Ovary (tissue), 7 donors: ENCODE measurements at regions not wholly inside any gene's neighbourhood (a gene's known extent, or its start where the extent isn't known, plus 50 kb on each side); places are given as distances from the start of the nearest gene placed in this dataset.

Experiments used
- DNase-seq, 5 donors: peaks; one replicate each; pipeline ENCODE4 v3.0.0-alpha.2; 2019 to 2020
- H3K27ac ChIP-seq, 2 donors: fragments of 200-600 bp; one replicate each; pipeline versions ENCODE4 v1.5.1 to v1.8.0; 2019 to 2022
- H3K27me3 ChIP-seq: fragments of 200-600 bp; one replicate; pipeline ENCODE4 v1.8.0; 2022
- H3K36me3 ChIP-seq: fragments of 200-600 bp; sonication (generic); one replicate; pipeline ENCODE4 v1.5.1; 2019
- H3K4me1 ChIP-seq: one replicate; pipeline ENCODE4 v1.8.1; 2013; ENCODE audit warnings: mild to moderate bottlenecking, moderate library complexity; ENCODE audit not compliant: insufficient read depth
- H3K4me3 ChIP-seq: fragments of 200-600 bp; sonication (generic); one replicate; pipeline ENCODE4 v1.5.1; 2017
- H3K9me3 ChIP-seq, 2 donors: fragments of 200-600 bp in 1 of 2; sonication (generic) in 1 of 2; one replicate each; pipeline versions ENCODE4 v1.5.1 to v1.8.1; 2013 to 2019; ENCODE audit warnings: mild to moderate bottlenecking in 1 of 2, moderate library complexity in 1 of 2
- CTCF ChIP-seq, 3 donors: fragments of 450-650 bp in 2 of 3; fragments of 200-600 bp in 1 of 3; IDR thresholded peaks; one replicate each; pipeline versions ENCODE4 v1.5.1 to v1.8.0; 2016 to 2022; ENCODE audit warnings: antibody characterized with exemption in 3 of 3, mild to moderate bottlenecking in 1 of 3
- EP300 ChIP-seq: sonication (generic); formaldehyde crosslinking; IDR thresholded peaks from one replicate; pipeline ENCODE4 v1.6.1; 2017; ENCODE audit warnings: antibody characterized with exemption
- POLR2A ChIP-seq: fragments of 450-650 bp; IDR thresholded peaks from one replicate; pipeline ENCODE4 v1.6.1; 2017; ENCODE audit warnings: antibody characterized with exemption, mild to moderate bottlenecking, moderate library complexity
- WGBS, 3 donors: extraction: QIAGEN DNeasy Blood & Tissue Kit in 1 of 3; methylation state at CpG; one replicate each; pipeline versions ENCODE4 v1.1.5 to v1.1.7; 2013 to 2017; 5-methylcytosine and 5-hydroxymethylcytosine counted together
- intact Hi-C, 4 donors: fragments of 100-400 bp; cut with DNase I; formaldehyde crosslinking; loops; one replicate each; pipeline versions ENCODE4 v1.11.0 to v1.15.1; 2022 to 2023
- donor health status: DM: no; HTN: no; CAD: no; lungs with moderate emphysema.
- donor health status: DM: no; HTN: no; CAD: no.
- donor health status: Bipolar disorder and iron deficiency.
- donor health status: DM: no; HTN: no; CAD: no.
- donor health status: DM: yes; HTN: yes; CAD: no.

DNA sequence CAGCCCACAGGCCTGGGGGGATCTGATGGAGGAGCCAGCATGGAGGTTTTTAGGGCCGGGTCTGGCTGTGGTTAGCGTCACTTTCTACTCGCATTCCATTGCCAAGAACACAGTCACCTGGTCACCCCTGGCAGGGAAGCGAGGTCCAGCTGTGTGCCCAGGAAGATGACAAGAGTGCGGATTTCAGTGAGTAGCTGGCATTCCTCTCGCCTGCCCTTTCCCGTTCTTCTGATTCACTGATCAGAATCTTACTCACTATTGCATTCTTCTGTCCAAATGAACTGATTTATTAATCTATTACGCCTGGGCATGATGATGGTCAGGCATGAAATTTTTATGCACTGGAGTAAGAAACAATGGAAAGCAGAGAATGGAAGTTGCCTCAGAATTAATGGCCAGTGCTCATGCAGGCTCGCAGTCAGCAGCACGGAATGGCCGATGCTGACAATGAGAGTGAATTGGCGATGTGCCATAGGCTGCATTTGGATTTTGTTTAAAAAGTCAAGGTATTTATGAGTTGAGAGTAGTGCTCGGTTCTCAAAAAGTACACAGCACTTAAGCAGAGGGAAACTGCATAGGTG, 76.4 kb upstream of the MGAT5 start:
- peaks cover 4% of the 10 kb centered on the region for H3K4me1 ChIP-seq
- no peak overlapping the region for H3K4me3 ChIP-seq
- no peak overlapping the region for H3K27ac ChIP-seq
- no peaks in the 10 kb centered on the region for H3K36me3 ChIP-seq
- H3K9me3 ChIP-seq = no peaks in the 10 kb centered on the region
- no peaks in the 10 kb centered on the region for H3K27me3 ChIP-seq
- 59 to 71% (median 65%) methylated on average over 13 of the region's 13 CpGs for WGBS, 3 donors
- DNase-seq = no peak
- TF ChIP-seq POLR2A = no peak
- TF ChIP-seq EP300 = no peak
- no peak for TF ChIP-seq CTCF (IDR thresholded peaks at IDR 0.05)
- intact Hi-C loops = no loop called here

DNA sequence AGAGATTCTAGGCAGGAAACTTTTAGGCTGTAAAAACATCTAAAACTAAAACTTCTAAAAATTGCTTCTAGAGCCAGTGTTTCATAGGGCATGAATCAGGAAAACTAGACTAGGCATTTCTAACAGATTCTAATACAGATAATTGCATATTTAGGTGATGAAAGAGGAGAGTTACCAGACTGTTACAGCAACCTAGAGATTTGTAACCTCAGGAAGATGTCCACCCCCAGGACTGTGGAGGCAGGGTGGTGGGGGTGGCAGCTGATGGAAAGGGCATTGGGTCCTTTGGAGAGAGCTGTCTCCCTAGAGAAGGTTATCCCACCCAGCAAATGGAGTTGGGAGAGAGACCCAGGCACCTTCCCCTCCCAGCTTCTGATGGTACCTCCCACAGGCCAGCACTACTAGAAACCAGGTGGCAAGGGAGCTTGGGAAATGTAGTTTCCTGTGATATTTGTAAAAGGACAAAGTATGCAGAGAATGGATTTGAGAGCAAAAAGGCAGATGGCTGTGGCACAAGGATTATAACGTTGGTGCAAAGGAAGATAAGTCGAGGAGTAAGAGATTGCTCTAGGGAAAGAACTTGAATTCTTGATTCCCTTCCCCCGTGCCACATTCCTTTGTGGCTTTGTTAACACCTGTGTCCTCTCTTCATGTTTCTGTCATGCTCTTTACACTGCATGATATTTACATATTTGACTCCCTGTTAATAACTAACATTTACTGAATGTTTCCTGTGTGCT, 75.6 kb upstream of the MGAT5 start:
- peaks cover 4% of the 10 kb centered on the region for H3K4me1 ChIP-seq
- no peak overlapping the region for H3K4me3 ChIP-seq
- H3K9me3 ChIP-seq = no peaks in the 10 kb centered on the region
- intact Hi-C loops = no loop called here
- H3K36me3 ChIP-seq = no peaks in the 10 kb centered on the region
- TF ChIP-seq EP300 (no peak), POLR2A (no peak), CTCF (IDR thresholded peaks at IDR 0.05) (no peak)
- no peak overlapping the region for H3K27ac ChIP-seq
- WGBS, 3 donors = 72 to 84% (median 81%) methylated on average over 3 of the region's 3 CpGs
- DNase-seq = no peak
- H3K27me3 ChIP-seq = no peaks in the 10 kb centered on the region

GRCh38 chr2:134181219-134181618, 72.7 kb upstream of the MGAT5 start:
- Histone ChIP-seq H3K27ac (no peak overlapping the region), H3K27me3 (no peaks in the 10 kb centered on the region), H3K36me3 (no peaks in the 10 kb centered on the region), H3K9me3 (no peaks in the 10 kb centered on the region), H3K4me1 (peaks cover 4% of the 10 kb centered on the region), H3K4me3 (no peak overlapping the region)
- no peak for DNase-seq
- WGBS, 3 donors = 82 to 95% (median 92%) methylated on average over 5 of the region's 5 CpGs
- TF ChIP-seq POLR2A (no peak), CTCF (IDR thresholded peaks at IDR 0.05) (no peak), EP300 (no peak)
- intact Hi-C loops = no loop called here

GRCh38 chr2:134183679-134184078, 70.2 kb upstream of the MGAT5 start:
- WGBS, 3 donors = 90 to 94% (median 91%) methylated on average over 9 of the region's 9 CpGs
- Histone ChIP-seq H3K4me1 (peaks cover 2% of the 10 kb centered on the region), H3K27me3 (no peaks in the 10 kb centered on the region), H3K4me3 (no peak overlapping the region), H3K36me3 (no peaks in the 10 kb centered on the region), H3K27ac (no peak overlapping the region), H3K9me3 (no peaks in the 10 kb centered on the region)
- intact Hi-C loops = no loop called here
- DNase-seq = no peak
- TF ChIP-seq POLR2A (no peak), EP300 (no peak)

DNA sequence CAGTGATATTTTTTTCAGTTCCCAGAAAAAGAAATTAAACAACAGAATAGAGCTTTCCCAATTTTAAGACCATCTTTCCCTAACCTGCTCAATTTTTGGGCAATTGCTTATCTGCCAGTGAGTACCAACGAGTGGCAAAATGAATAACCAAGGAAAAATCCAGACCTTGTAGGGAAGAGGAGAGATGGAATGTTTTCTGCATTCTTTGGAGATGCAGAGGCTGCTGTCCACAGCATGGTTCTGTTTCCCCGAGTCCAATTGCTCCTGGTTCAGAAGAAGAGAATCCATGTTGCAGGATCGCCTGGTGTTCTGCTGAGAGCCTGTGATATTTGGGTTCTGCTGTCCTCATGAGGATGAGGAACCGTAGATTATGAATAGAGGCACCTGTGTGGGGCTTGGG, 68.2 kb upstream of the MGAT5 start:
- Histone ChIP-seq H3K4me3 (no peak overlapping the region), H3K27me3 (no peaks in the 10 kb centered on the region), H3K36me3 (no peaks in the 10 kb centered on the region), H3K4me1 (peaks cover 8% of the 10 kb centered on the region), H3K9me3 (no peaks in the 10 kb centered on the region), H3K27ac (no peak overlapping the region)
- DNase-seq = no peak
- TF ChIP-seq POLR2A = no peak
- no peak for TF ChIP-seq CTCF (IDR thresholded peaks at IDR 0.05)
- TF ChIP-seq EP300 = no peak
- 87 to 90% (median 87%) methylated on average over 4 of the region's 4 CpGs for WGBS, 3 donors
- intact Hi-C loops = no loop called here
